ENCODE measurements at regions not wholly inside any gene's neighbourhood (a gene's known extent, or its start where the extent isn't known, plus 50 kb on each side); places are given as distances from the start of the nearest gene placed in this dataset.

GRCh38 chr1:29718791-29719190, 482.5 kb downstream of the PTPRU start:
- ChIA-PET CTCF (no interaction called here), POLR2A (no interaction called here)
- no peak for TF ChIP-seq CTBP1 (IDR thresholded peaks at IDR 0.05; ENCODE audit: borderline replicate concordance)
- no peak for TF ChIP-seq ARNT (IDR thresholded peaks at IDR 0.05)
- no peak for DNase-seq (ENCODE audit: extremely low spot score)

GRCh38 chr1:29716306-29716705, 480.0 kb downstream of the PTPRU start:
- ChIA-PET POLR2A (no interaction called here), CTCF (no interaction called here)
- TF ChIP-seq FOXM1 (IDR thresholded peaks at IDR 0.05; ENCODE audit: borderline replicate concordance), result no peak
- no peak for TF ChIP-seq ARNT (IDR thresholded peaks at IDR 0.05)
- no peak for TF ChIP-seq BHLHE40 (IDR thresholded peaks at IDR 0.05; ENCODE audit: borderline replicate concordance)
- TF ChIP-seq PKNOX1 (IDR thresholded peaks at IDR 0.05), result no peak
- TF ChIP-seq HDGF (IDR thresholded peaks at IDR 0.05; ENCODE audit: borderline replicate concordance), result no peak
- TF ChIP-seq L3MBTL2 (conservative IDR thresholded peaks at IDR 0.05), result no peak
- TF ChIP-seq ZNF384 (IDR thresholded peaks at IDR 0.05), result no peak
- no peak for TF ChIP-seq SUZ12 (IDR thresholded peaks at IDR 0.05)
- no peak for TF ChIP-seq LEF1 (IDR thresholded peaks at IDR 0.05; ENCODE audit: borderline replicate concordance)
- no peak for TF ChIP-seq SP1 (IDR thresholded peaks at IDR 0.05)
- TF ChIP-seq ELF4 (IDR thresholded peaks at IDR 0.05), result no peak
- DNase-seq (ENCODE audit: extremely low spot score), result no peak

GRCh38 chr1:29713857-29714256, 477.5 kb downstream of the PTPRU start:
- CTCF ChIA-PET, result no interaction called here
- TF ChIP-seq FOXK2 (IDR thresholded peaks at IDR 0.05), result no peak
- no peak for DNase-seq (ENCODE audit: extremely low spot score)
- POLR2A ChIA-PET, result no interaction called here

GRCh38 chr1:29712801-29713200, 476.5 kb downstream of the PTPRU start:
- ChIA-PET POLR2A (no interaction called here), CTCF (no interaction called here)
- DNase-seq (ENCODE audit: extremely low spot score), result no peak
- TF ChIP-seq BHLHE40 (IDR thresholded peaks at IDR 0.05; ENCODE audit: borderline replicate concordance) (no peak), SUZ12 (IDR thresholded peaks at IDR 0.05) (no peak), SP1 (IDR thresholded peaks at IDR 0.05) (no peak), ARNT (IDR thresholded peaks at IDR 0.05) (no peak), L3MBTL2 (conservative IDR thresholded peaks at IDR 0.05) (no peak), FOXK2 (IDR thresholded peaks at IDR 0.05) (no peak), FOXA1 (IDR thresholded peaks at IDR 0.05) (no peak), CTBP1 (IDR thresholded peaks at IDR 0.05; ENCODE audit: borderline replicate concordance) (no peak), FOXM1 (IDR thresholded peaks at IDR 0.05; ENCODE audit: borderline replicate concordance) (no peak), NFRKB (IDR thresholded peaks at IDR 0.05) (no peak)

- no peak for DNase-seq (ENCODE audit: extremely low spot score)
- ChIA-PET CTCF (no interaction called here), POLR2A (no interaction called here)
- TF ChIP-seq LEF1 (IDR thresholded peaks at IDR 0.05; ENCODE audit: borderline replicate concordance) (no peak), L3MBTL2 (conservative IDR thresholded peaks at IDR 0.05) (no peak), ZNF384 (IDR thresholded peaks at IDR 0.05) (no peak), ELF4 (IDR thresholded peaks at IDR 0.05) (no peak)
Observed at GRCh38 chr1:29712284-29712651, 475.9 kb downstream of the PTPRU start.

- CTCF ChIA-PET, result no interaction called here
- no peak for TF ChIP-seq L3MBTL2 (conservative IDR thresholded peaks at IDR 0.05)
- no peak for TF ChIP-seq CTBP1 (IDR thresholded peaks at IDR 0.05; ENCODE audit: borderline replicate concordance)
- TF ChIP-seq FOXK2 (IDR thresholded peaks at IDR 0.05), result no peak
- TF ChIP-seq SP1 (IDR thresholded peaks at IDR 0.05), result no peak
- no peak for TF ChIP-seq LEF1 (IDR thresholded peaks at IDR 0.05; ENCODE audit: borderline replicate concordance)
- no peak for TF ChIP-seq NFRKB (IDR thresholded peaks at IDR 0.05)
- TF ChIP-seq ZNF384 (IDR thresholded peaks at IDR 0.05), result no peak
- TF ChIP-seq ARNT (IDR thresholded peaks at IDR 0.05), result no peak
- TF ChIP-seq FOXM1 (IDR thresholded peaks at IDR 0.05; ENCODE audit: borderline replicate concordance), result no peak
- TF ChIP-seq HDGF (IDR thresholded peaks at IDR 0.05; ENCODE audit: borderline replicate concordance), result no peak
- TF ChIP-seq PKNOX1 (IDR thresholded peaks at IDR 0.05), result no peak
- TF ChIP-seq TARDBP (IDR thresholded peaks at IDR 0.05), result no peak
- no peak for TF ChIP-seq FOXA1 (IDR thresholded peaks at IDR 0.05)
- TF ChIP-seq SUZ12 (IDR thresholded peaks at IDR 0.05), result no peak
- no peak for TF ChIP-seq BHLHE40 (IDR thresholded peaks at IDR 0.05; ENCODE audit: borderline replicate concordance)
- no peak for DNase-seq (ENCODE audit: extremely low spot score)
Observed at GRCh38 chr1:29711582-29712283, 475.4 kb downstream of the PTPRU start.

GRCh38 chr1:29709704-29710280, 473.5 kb downstream of the PTPRU start:
- CTCF ChIA-PET, result interaction anchor here (0.7 kb wide), 1 partner anchor 267 kb away, joined by 3 read pairs; no protein-coding TSS in a partner anchor
- POLR2A ChIA-PET, result no interaction called here
- no peak for TF ChIP-seq BHLHE40 (IDR thresholded peaks at IDR 0.05; ENCODE audit: borderline replicate concordance)
- TF ChIP-seq FOXA1 (IDR thresholded peaks at IDR 0.05), result no peak
- TF ChIP-seq TARDBP (IDR thresholded peaks at IDR 0.05), result no peak
- no peak for TF ChIP-seq HDGF (IDR thresholded peaks at IDR 0.05; ENCODE audit: borderline replicate concordance)
- DNase-seq (ENCODE audit: extremely low spot score), result no peak

More at GRCh38 chr1:29711582-29712283, 475.4 kb downstream of the PTPRU start:
- POLR2A ChIA-PET, result no interaction called here
